ENCODE measurements at regions not wholly inside any gene's neighbourhood (a gene's known extent, or its start where the extent isn't known, plus 50 kb on each side); places are given as distances from the start of the nearest gene placed in this dataset.
"Not testable (repeated sequence)": the region's sequence is repeated elsewhere in the genome, so short reads cannot be mapped to it uniquely, and the experiment has no call there.

- no peak for DNase-seq (ENCODE audit: low spot score)
Observed at GRCh38 chr11:96905143-96905542, 515.3 kb downstream of the JRKL start.

GRCh38 chr11:96905663-96906062, 515.9 kb downstream of the JRKL start:
- no peak for DNase-seq (ENCODE audit: low spot score)

- DNase-seq (ENCODE audit: low spot score) = no peak
Observed at GRCh38 chr11:96906476-96906875, 516.7 kb downstream of the JRKL start.

GRCh38 chr11:96925862-96926261, 536.0 kb downstream of the JRKL start:
- DNase-seq (ENCODE audit: low spot score) = no peak

- no peak for DNase-seq (ENCODE audit: low spot score)
Observed at GRCh38 chr11:96940227-96940626, 550.4 kb downstream of the JRKL start.

- DNase-seq (ENCODE audit: low spot score) = no peak
Observed at GRCh38 chr11:96942855-96943254, 553.0 kb downstream of the JRKL start.

GRCh38 chr11:96943970-96944369, 554.2 kb downstream of the JRKL start:
- DNase-seq (ENCODE audit: low spot score) = no peak

GRCh38 chr11:96948066-96948465, 558.3 kb downstream of the JRKL start:
- no peak for DNase-seq (ENCODE audit: low spot score)

- no peak for DNase-seq (ENCODE audit: low spot score)
Observed at GRCh38 chr11:96949464-96949863, 559.7 kb downstream of the JRKL start.

GRCh38 chr11:96954587-96955242, 564.9 kb downstream of the JRKL start:
- DNase-seq (ENCODE audit: low spot score) = no peak

GRCh38 chr11:96960476-96960875, 570.7 kb downstream of the JRKL start:
- no peak for DNase-seq (ENCODE audit: low spot score)

GRCh38 chr11:96960926-96961325, 571.1 kb downstream of the JRKL start:
- DNase-seq (ENCODE audit: low spot score) = no peak

GRCh38 chr11:96961931-96962330, 572.1 kb downstream of the JRKL start:
- DNase-seq (ENCODE audit: low spot score) = no peak

GRCh38 chr11:96963375-96963774, 573.6 kb downstream of the JRKL start:
- no peak for DNase-seq (ENCODE audit: low spot score)

- DNase-seq (ENCODE audit: low spot score) = no peak
Observed at GRCh38 chr11:96964661-96965060, 574.8 kb downstream of the JRKL start.

- no peak for DNase-seq (ENCODE audit: low spot score)
Observed at GRCh38 chr11:96967616-96968015, 577.8 kb downstream of the JRKL start.

- no peak for DNase-seq (ENCODE audit: low spot score)
Observed at GRCh38 chr11:96969251-96969650, 579.4 kb downstream of the JRKL start.

- no peak for DNase-seq (ENCODE audit: low spot score)
Observed at GRCh38 chr11:96978751-96979150, 588.9 kb downstream of the JRKL start.

GRCh38 chr11:96986516-96986915, 596.7 kb downstream of the JRKL start:
- no peak for DNase-seq (ENCODE audit: low spot score)

GRCh38 chr11:96990914-96991313, 601.1 kb downstream of the JRKL start:
- DNase-seq (ENCODE audit: low spot score) = no peak

GRCh38 chr11:97000481-97000880, 610.7 kb downstream of the JRKL start:
- no peak for DNase-seq (ENCODE audit: low spot score)

- no peak for DNase-seq (ENCODE audit: low spot score)
Observed at GRCh38 chr11:97007283-97007682, 617.5 kb downstream of the JRKL start.

- no peak for DNase-seq (ENCODE audit: low spot score)
Observed at GRCh38 chr11:97009613-97010012, 619.8 kb downstream of the JRKL start.

GRCh38 chr11:97010997-97011396, 621.2 kb downstream of the JRKL start:
- not testable (repeated sequence) for DNase-seq (ENCODE audit: low spot score)

- no peak for DNase-seq (ENCODE audit: low spot score)
Observed at GRCh38 chr11:97015327-97015726, 625.5 kb downstream of the JRKL start.
